ENCODE measurements at regions not wholly inside any gene's neighbourhood (a gene's known extent, or its start where the extent isn't known, plus 50 kb on each side); places are given as distances from the start of the nearest gene placed in this dataset.

DNA sequence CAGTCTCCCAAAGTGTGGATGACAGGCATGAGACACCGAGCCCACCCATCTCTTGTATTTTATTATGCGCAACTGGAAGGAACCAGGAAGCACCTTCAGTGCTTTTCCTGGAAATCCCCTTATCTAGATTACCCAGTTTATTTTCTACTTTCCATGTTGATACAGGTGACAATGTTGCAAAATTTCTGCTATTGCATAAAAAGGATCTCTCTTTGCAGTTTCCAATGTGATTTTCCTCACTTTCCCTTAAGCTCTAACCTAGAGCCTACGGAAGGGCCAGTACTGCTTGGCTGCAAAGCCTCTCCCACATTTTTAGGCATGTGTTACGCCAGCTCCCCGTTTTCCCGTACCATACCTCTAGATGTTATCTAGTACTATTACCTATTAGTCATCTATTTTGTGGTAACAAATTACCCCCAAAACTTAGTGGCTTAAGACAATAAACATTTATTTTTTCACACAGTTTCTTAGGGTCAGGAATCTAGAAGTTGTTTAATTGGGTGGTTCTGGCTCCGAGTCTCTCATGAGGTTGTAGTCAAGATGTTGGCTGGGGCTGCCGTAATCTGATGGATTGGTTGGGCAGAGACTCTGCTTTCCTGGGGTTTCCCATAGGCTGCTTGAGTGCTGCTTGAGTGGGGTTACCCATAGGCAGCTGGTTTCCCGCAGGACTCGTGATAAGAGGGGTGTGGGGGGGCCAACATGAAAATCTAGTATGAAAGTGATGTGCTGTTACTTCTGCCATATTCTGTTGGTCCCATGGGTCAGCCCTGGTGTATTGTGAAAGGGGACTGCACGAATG is 131.5 kb upstream of the HNRNPU start:
- H3K9me3 ChIP-seq: 0 out of 2 replicates have a peak, but pooled peaks cover 4% of the 10 kb centered on the region
- no peak overlapping the region for H3K4me3 ChIP-seq (ENCODE audit: low read depth, low read length)
- H3K27me3 ChIP-seq (replicated peaks; ENCODE audit: control insufficient read depth, insufficient read depth, low read length): no peaks in the 10 kb centered on the region
- ChIA-PET POLR2A (no interaction called here), CTCF (no interaction called here)
- BruUV-seq (replicated peaks): no TSS peak
- no peak overlapping the region for H3K27ac Mint-ChIP-seq (ENCODE audit: unreplicated experiment)
- no peak for DNase-seq
- H3K4me1 ChIP-seq: no peaks in the 10 kb centered on the region
- H3K36me3 Mint-ChIP-seq (ENCODE audit: insufficient read depth, unreplicated experiment): peaks cover 6% of the 10 kb centered on the region
- intact Hi-C loops (cut with micrococcal nuclease; ENCODE audit: unreplicated experiment): no loop called here
- H3K4me1 Mint-ChIP-seq (ENCODE audit: low read depth, unreplicated experiment): peaks cover 11% of the 10 kb centered on the region
- H3K9me3 Mint-ChIP-seq (ENCODE audit: unreplicated experiment): no peaks in the 10 kb centered on the region
- no peak overlapping the region for H3K4me3 Mint-ChIP-seq (ENCODE audit: unreplicated experiment)
- no peaks in the 10 kb centered on the region for H3K36me3 ChIP-seq (ENCODE audit: control insufficient read depth, insufficient read depth, low read length)
- no peaks in the 10 kb centered on the region for H3K27me3 Mint-ChIP-seq (ENCODE audit: insufficient read depth, unreplicated experiment)
- TF ChIP-seq, protein P1, sequence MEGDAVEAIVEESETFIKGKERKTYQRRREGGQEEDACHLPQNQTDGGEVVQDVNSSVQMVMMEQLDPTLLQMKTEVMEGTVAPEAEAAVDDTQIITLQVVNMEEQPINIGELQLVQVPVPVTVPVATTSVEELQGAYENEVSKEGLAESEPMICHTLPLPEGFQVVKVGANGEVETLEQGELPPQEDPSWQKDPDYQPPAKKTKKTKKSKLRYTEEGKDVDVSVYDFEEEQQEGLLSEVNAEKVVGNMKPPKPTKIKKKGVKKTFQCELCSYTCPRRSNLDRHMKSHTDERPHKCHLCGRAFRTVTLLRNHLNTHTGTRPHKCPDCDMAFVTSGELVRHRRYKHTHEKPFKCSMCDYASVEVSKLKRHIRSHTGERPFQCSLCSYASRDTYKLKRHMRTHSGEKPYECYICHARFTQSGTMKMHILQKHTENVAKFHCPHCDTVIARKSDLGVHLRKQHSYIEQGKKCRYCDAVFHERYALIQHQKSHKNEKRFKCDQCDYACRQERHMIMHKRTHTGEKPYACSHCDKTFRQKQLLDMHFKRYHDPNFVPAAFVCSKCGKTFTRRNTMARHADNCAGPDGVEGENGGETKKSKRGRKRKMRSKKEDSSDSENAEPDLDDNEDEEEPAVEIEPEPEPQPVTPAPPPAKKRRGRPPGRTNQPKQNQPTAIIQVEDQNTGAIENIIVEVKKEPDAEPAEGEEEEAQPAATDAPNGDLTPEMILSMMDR (IDR thresholded peaks at IDR 0.05; ENCODE audit: insufficient read depth in 1 of 2, low read depth in 1 of 2, low read length in 1 of 2, severe bottlenecking in 1 of 2, unreplicated experiment in 1 of 2): no peak

DNA sequence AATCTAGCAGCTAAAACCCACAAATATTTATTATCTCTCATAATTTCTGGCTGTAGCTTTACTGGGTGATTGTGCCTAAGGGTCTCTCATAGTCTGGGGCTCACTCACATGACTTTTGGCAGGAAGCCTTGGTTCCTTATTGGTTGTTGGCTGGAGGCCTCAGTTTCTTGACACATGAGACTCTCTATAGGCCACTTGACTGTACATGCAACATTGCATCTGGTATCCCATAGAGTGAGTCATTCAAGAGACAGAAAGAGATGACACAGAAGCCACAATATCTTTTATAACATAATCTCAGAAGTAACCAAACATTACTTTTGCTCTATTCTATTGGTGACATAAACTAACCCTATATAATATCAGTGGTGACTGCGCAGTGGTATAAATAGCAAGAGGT is 128.5 kb upstream of the HNRNPU start:
- Mint-ChIP-seq H3K4me3 (ENCODE audit: unreplicated experiment) (no peak overlapping the region), H3K27ac (ENCODE audit: unreplicated experiment) (no peak overlapping the region), H3K27me3 (ENCODE audit: insufficient read depth, unreplicated experiment) (no peaks in the 10 kb centered on the region), H3K4me1 (ENCODE audit: low read depth, unreplicated experiment) (peaks cover 5% of the 10 kb centered on the region), H3K36me3 (ENCODE audit: insufficient read depth, unreplicated experiment) (peaks cover 2% of the 10 kb centered on the region), H3K9me3 (ENCODE audit: unreplicated experiment) (no peaks in the 10 kb centered on the region)
- Histone ChIP-seq H3K27me3 (replicated peaks; ENCODE audit: control insufficient read depth, insufficient read depth, low read length) (no peaks in the 10 kb centered on the region), H3K4me1 (no peaks in the 10 kb centered on the region), H3K4me3 (ENCODE audit: low read depth, low read length) (no peak overlapping the region), H3K9me3 (0 out of 2 replicates have a peak, but pooled peaks cover 4% of the 10 kb centered on the region), H3K36me3 (ENCODE audit: control insufficient read depth, insufficient read depth, low read length) (no peaks in the 10 kb centered on the region)
- DNase-seq: no peak
- CTCF ChIA-PET: no interaction called here
- intact Hi-C loops (cut with micrococcal nuclease; ENCODE audit: unreplicated experiment): no loop called here
- POLR2A ChIA-PET: no interaction called here
- TF ChIP-seq, protein P1 (IDR thresholded peaks at IDR 0.05; ENCODE audit: insufficient read depth in 1 of 2, low read depth in 1 of 2, low read length in 1 of 2, severe bottlenecking in 1 of 2, unreplicated experiment in 1 of 2): no peak
- no TSS peak for BruUV-seq (replicated peaks)

DNA sequence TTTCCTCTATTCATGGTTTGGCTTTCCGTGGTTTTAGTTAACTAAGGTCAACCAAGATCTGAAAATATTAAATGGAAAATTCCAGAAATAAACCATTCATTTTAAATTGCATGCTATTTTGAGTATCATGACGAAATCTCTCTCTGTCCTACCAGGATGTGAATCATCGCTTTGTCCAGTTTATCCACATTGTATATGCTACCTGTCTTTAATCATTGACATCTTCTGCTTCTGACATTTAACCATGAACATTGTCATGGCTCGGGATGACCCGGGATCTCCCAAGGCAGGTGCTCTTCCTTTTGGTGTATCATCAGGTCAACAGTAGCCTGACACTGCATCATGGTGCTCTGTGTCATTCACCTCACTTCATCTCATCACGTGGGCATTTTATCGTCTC is 125.5 kb upstream of the HNRNPU start:
- no peak for DNase-seq
- BruUV-seq (replicated peaks): no TSS peak
- H3K27ac Mint-ChIP-seq (ENCODE audit: unreplicated experiment): no peak overlapping the region
- no peaks in the 10 kb centered on the region for H3K27me3 Mint-ChIP-seq (ENCODE audit: insufficient read depth, unreplicated experiment)
- H3K4me3 Mint-ChIP-seq (ENCODE audit: unreplicated experiment): no peak overlapping the region
- Histone ChIP-seq H3K4me1 (no peaks in the 10 kb centered on the region), H3K27me3 (replicated peaks; ENCODE audit: control insufficient read depth, insufficient read depth, low read length) (no peaks in the 10 kb centered on the region), H3K36me3 (ENCODE audit: control insufficient read depth, insufficient read depth, low read length) (no peaks in the 10 kb centered on the region), H3K9me3 (0 out of 2 replicates have a peak, but pooled peaks cover 4% of the 10 kb centered on the region), H3K4me3 (ENCODE audit: low read depth, low read length) (no peak overlapping the region)
- CTCF ChIA-PET: no interaction called here
- peaks cover 5% of the 10 kb centered on the region for H3K4me1 Mint-ChIP-seq (ENCODE audit: low read depth, unreplicated experiment)
- intact Hi-C loops (cut with micrococcal nuclease; ENCODE audit: unreplicated experiment): no loop called here
- POLR2A ChIA-PET: no interaction called here
- no peaks in the 10 kb centered on the region for H3K36me3 Mint-ChIP-seq (ENCODE audit: insufficient read depth, unreplicated experiment)
- TF ChIP-seq, protein P1 (IDR thresholded peaks at IDR 0.05; ENCODE audit: insufficient read depth in 1 of 2, low read depth in 1 of 2, low read length in 1 of 2, severe bottlenecking in 1 of 2, unreplicated experiment in 1 of 2): no peak
- no peaks in the 10 kb centered on the region for H3K9me3 Mint-ChIP-seq (ENCODE audit: unreplicated experiment)
